B cell (primary cell): ENCODE measurements at regions not wholly inside any gene's neighbourhood (a gene's known extent, or its start where the extent isn't known, plus 50 kb on each side); places are given as distances from the start of the nearest gene placed in this dataset.

Experiments used
- ATAC-seq: fragments of 200-7000 bp; cut with Tn5 transposase; one replicate; pipeline ENCODE4 v1.10.0; 2021; ENCODE audit warnings: low read depth, mild to moderate bottlenecking, moderate number of reproducible peaks, moderate library complexity
- CTCF ChIA-PET: fragments of 350-600 bp; sonication (Branson Sonifier 250); formaldehyde crosslinking; loops from one replicate; lab custom pipeline; 2021; ENCODE audit warnings: antibody characterized with exemption, inconsistent platforms; lab: Charles Lee
- POLR2A ChIA-PET: fragments of 350-600 bp; sonication (Branson Sonifier 250); formaldehyde crosslinking; loops from one replicate; lab custom pipeline; 2021; ENCODE audit warnings: antibody characterized with exemption; lab: Charles Lee
- DNase-seq: peaks from one replicate; pipeline ENCODE4 v3.0.0; 2013
- H2AFZ ChIP-seq: 2 replicates; pipeline ENCODE4 v1.6.1; 2012; ENCODE audit warnings: mild to moderate bottlenecking, low read depth, low read length; ENCODE audit not compliant: insufficient read depth, poor library complexity, severe bottlenecking
- H3K27ac ChIP-seq, 2 donors: 1 replicate in 1 of 2; 2 replicates in 1 of 2; pipeline ENCODE4 v1.5.1; 2012 to 2013; ENCODE audit warnings: low read length in 2 of 2, mild to moderate bottlenecking in 2 of 2, moderate library complexity in 1 of 2
- H3K27me3 ChIP-seq, 4 experiments: fragments of 200-600 bp in 1 of 4; sonication (generic) in 1 of 4; replicated peaks in 1 of 4; 1 replicate in 2 of 4; 2 replicates in 2 of 4; pipeline versions ENCODE4 v1.6.1 to v1.7.0; 2013 to 2016; ENCODE audit warnings: low read length in 3 of 4, mild to moderate bottlenecking in 2 of 4, mixed read lengths in 1 of 4, moderate library complexity in 1 of 4; ENCODE audit not compliant: insufficient read depth in 4 of 4, control insufficient read depth in 3 of 4; ENCODE audit errors: control extremely low read depth in 1 of 4
- H3K36me3 ChIP-seq, 2 experiments: replicated peaks in 1 of 2; 1 replicate in 1 of 2; 2 replicates in 1 of 2; pipeline versions ENCODE4 v1.6.1 to v1.7.1; 2013; ENCODE audit warnings: low read length in 1 of 2; ENCODE audit not compliant: insufficient read depth in 2 of 2, control insufficient read depth in 1 of 2; ENCODE audit errors: control extremely low read depth in 1 of 2, extremely low read depth in 1 of 2
- H3K4me1 ChIP-seq, 2 donors: fragments of 200-600 bp in 1 of 2; sonication (generic) in 1 of 2; 1 replicate in 1 of 2; 2 replicates in 1 of 2; pipeline versions ENCODE4 v1.5.1 to v1.6.1; 2013 to 2017; ENCODE audit warnings: low read length in 2 of 2; ENCODE audit not compliant: control insufficient read depth in 2 of 2, insufficient read depth in 2 of 2
- H3K4me2 ChIP-seq: replicated peaks from 2 replicates; pipeline ENCODE3; 2012; ENCODE audit warnings: mild to moderate bottlenecking, low read depth, low read length; ENCODE audit not compliant: poor library complexity, severe bottlenecking
- H3K4me3 ChIP-seq, 5 experiments: fragments of 200-600 bp in 1 of 5; sonication (generic) in 1 of 5; 1 replicate in 3 of 5; 2 replicates in 2 of 5; pipeline versions ENCODE4 v1.5.1 to v1.7.0; 2011 to 2016; ENCODE audit warnings: low read length in 4 of 5, mild to moderate bottlenecking in 4 of 5, low read depth in 2 of 5, control low read depth in 1 of 5, moderate library complexity in 1 of 5; ENCODE audit not compliant: insufficient read depth in 1 of 5; ENCODE audit errors: control extremely low read depth in 1 of 5, extremely low read depth in 1 of 5
- H3K79me2 ChIP-seq: fragments of 200-600 bp; sonication (generic); one replicate; pipeline ENCODE4 v1.6.0; 2016; ENCODE audit warnings: low read length; ENCODE audit not compliant: control insufficient read depth, insufficient read depth
- H3K9ac ChIP-seq: fragments of 200-600 bp; sonication (generic); 2 replicates; pipeline ENCODE4 v1.6.1; 2017; ENCODE audit warnings: mild to moderate bottlenecking, low read length, moderate library complexity
- H3K9me3 ChIP-seq, 3 donors: one replicate each; pipeline versions ENCODE4 v1.6.1 to v1.7.1; 2013; ENCODE audit warnings: low read length in 2 of 3; ENCODE audit not compliant: control insufficient read depth in 2 of 3, insufficient read depth in 1 of 3; ENCODE audit errors: control extremely low read depth in 1 of 3
- H4K20me1 ChIP-seq: 2 replicates; pipeline ENCODE4 v1.6.0; 2012; ENCODE audit warnings: mild to moderate bottlenecking, low read length; ENCODE audit not compliant: insufficient read depth, control insufficient read depth, poor library complexity, severe bottlenecking
- H3K27ac Mint-ChIP-seq: one replicate; pipeline ENCODE4 v1.8.0; 2021; ENCODE audit warnings: mixed read lengths
- H3K27me3 Mint-ChIP-seq: one replicate; pipeline ENCODE4 v1.8.0; 2021; ENCODE audit warnings: mixed read lengths
- H3K4me1 Mint-ChIP-seq: one replicate; pipeline ENCODE4 v1.8.0; 2021; ENCODE audit warnings: mixed read lengths
- H3K4me3 Mint-ChIP-seq: one replicate; pipeline ENCODE4 v1.8.0; 2021; ENCODE audit warnings: mixed read lengths
- H3K9me3 Mint-ChIP-seq: one replicate; pipeline ENCODE4 v1.8.0; 2022; ENCODE audit warnings: mixed read lengths; ENCODE audit not compliant: insufficient read depth
- EZH2 ChIP-seq: IDR thresholded peaks from 2 replicates; pipeline ENCODE4 v1.6.1; 2012; ENCODE audit warnings: borderline replicate concordance, low read depth, mild to moderate bottlenecking, moderate library complexity, low read length; ENCODE audit not compliant: insufficient read depth, poor library complexity, severe bottlenecking
- WGBS: methylation state at CpG from one replicate; pipeline ENCODE4 v1.1.5; 2013; ENCODE audit warnings: missing lambda C conversion rate; ENCODE audit not compliant: insufficient coverage; 5-methylcytosine and 5-hydroxymethylcytosine counted together
- intact Hi-C: fragments of 100-400 bp; cut with micrococcal nuclease; formaldehyde crosslinking; loops from one replicate; pipeline ENCODE4 v1.10.0; 2022
- TF ChIP-seq, protein P1 (sequence below): fragments of 200-600 bp; IDR thresholded peaks from one replicate; pipeline ENCODE4 v1.8.0; 2022; ENCODE audit warnings: antibody characterized with exemption, mild to moderate bottlenecking

DNA sequence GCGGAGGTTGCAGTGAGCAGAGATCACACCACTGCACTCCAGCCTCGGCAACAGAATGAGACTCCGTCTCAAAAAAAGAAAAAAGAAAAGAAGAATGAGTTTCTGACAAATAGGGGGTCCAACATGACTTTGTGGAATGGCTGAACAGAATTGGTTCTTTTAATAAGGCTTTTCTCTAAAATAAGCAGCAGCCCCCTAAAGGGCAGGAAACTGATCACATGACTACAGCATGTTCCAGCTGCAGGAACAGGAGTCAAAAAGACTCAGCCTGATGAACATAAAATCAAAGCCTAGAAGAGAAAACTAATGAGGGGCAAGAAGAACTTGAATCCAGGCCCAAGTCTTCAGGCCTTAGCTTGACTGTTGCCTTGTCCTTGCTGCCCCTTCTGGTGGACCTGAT, 89.7 kb upstream of the ARRDC4 start:
- ChIA-PET POLR2A (no interaction called here), CTCF (no interaction called here)
- H3K9ac ChIP-seq = no peak overlapping the region
- H4K20me1 ChIP-seq = no peaks in the 10 kb centered on the region
- intact Hi-C loops = no loop called here
- Mint-ChIP-seq H3K27ac (no peak overlapping the region), H3K27me3 (no peaks in the 10 kb centered on the region), H3K9me3 (no peaks in the 10 kb centered on the region), H3K4me1 (no peaks in the 10 kb centered on the region), H3K4me3 (no peak overlapping the region)
- H3K4me3 ChIP-seq = no peak overlapping the region
- H3K4me2 ChIP-seq = no peak overlapping the region
- DNase-seq (no peak), ATAC-seq (no peak)
- H3K4me1 ChIP-seq = no peaks in the 10 kb centered on the region
- no peak overlapping the region for H3K27ac ChIP-seq
- H3K9me3 ChIP-seq = peaks cover 0 to 8% (median 0%) of the 10 kb centered on the region in 3 donors
- H3K36me3 ChIP-seq = no peaks in the 10 kb centered on the region
- no peak overlapping the region for H2AFZ ChIP-seq
- TF ChIP-seq, protein P1, sequence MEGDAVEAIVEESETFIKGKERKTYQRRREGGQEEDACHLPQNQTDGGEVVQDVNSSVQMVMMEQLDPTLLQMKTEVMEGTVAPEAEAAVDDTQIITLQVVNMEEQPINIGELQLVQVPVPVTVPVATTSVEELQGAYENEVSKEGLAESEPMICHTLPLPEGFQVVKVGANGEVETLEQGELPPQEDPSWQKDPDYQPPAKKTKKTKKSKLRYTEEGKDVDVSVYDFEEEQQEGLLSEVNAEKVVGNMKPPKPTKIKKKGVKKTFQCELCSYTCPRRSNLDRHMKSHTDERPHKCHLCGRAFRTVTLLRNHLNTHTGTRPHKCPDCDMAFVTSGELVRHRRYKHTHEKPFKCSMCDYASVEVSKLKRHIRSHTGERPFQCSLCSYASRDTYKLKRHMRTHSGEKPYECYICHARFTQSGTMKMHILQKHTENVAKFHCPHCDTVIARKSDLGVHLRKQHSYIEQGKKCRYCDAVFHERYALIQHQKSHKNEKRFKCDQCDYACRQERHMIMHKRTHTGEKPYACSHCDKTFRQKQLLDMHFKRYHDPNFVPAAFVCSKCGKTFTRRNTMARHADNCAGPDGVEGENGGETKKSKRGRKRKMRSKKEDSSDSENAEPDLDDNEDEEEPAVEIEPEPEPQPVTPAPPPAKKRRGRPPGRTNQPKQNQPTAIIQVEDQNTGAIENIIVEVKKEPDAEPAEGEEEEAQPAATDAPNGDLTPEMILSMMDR = no peak
- no peak for TF ChIP-seq EZH2
- no peaks in the 10 kb centered on the region for H3K79me2 ChIP-seq
- no peaks in the 10 kb centered on the region for H3K27me3 ChIP-seq
- WGBS = 89% methylated on average over 1 of the region's 3 CpGs

DNA sequence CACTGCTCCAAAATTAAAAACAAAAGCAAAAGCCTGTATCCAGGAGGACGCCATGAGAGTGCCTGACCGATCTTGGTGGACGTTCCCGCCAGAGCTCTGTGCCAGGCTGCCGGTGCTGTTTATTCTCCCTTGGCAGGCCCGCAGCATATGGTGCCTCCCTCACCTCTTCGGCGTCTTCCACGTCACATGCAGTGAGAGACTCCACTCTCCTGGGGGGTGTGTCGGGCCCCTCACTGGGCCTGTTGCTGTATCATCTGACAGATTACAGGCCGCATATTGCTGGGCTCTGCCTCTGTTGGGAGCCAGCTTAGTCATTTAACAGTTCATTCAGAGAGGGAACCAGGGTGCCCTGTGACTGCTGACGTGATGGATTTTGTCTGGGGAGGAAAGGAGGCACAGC, 86.4 kb upstream of the ARRDC4 start:
- ChIA-PET POLR2A (no interaction called here), CTCF (no interaction called here)
- no peaks in the 10 kb centered on the region for H3K27me3 ChIP-seq
- Mint-ChIP-seq H3K27ac (no peak overlapping the region), H3K4me1 (no peaks in the 10 kb centered on the region), H3K9me3 (peaks cover 2% of the 10 kb centered on the region), H3K27me3 (peaks cover 3% of the 10 kb centered on the region), H3K4me3 (no peak overlapping the region)
- H4K20me1 ChIP-seq = no peaks in the 10 kb centered on the region
- H3K36me3 ChIP-seq = no peaks in the 10 kb centered on the region
- H3K9ac ChIP-seq = no peak overlapping the region
- no peak overlapping the region for H3K27ac ChIP-seq
- DNase-seq (no peak), ATAC-seq (no peak)
- no peaks in the 10 kb centered on the region for H3K79me2 ChIP-seq
- intact Hi-C loops = no loop called here
- H2AFZ ChIP-seq = no peak overlapping the region
- H3K4me3 ChIP-seq = no peak overlapping the region
- 95% methylated on average over 12 of the region's 12 CpGs for WGBS
- no peaks in the 10 kb centered on the region for H3K4me1 ChIP-seq
- peaks cover 0 to 13% (median 0%) of the 10 kb centered on the region in 3 donors for H3K9me3 ChIP-seq
- no peak overlapping the region for H3K4me2 ChIP-seq
- TF ChIP-seq, protein P1 = no peak
- TF ChIP-seq EZH2 = no peak
